ENCODE measurements at regions not wholly inside any gene's neighbourhood (a gene's known extent, or its start where the extent isn't known, plus 50 kb on each side); places are given as distances from the start of the nearest gene placed in this dataset.

DNA sequence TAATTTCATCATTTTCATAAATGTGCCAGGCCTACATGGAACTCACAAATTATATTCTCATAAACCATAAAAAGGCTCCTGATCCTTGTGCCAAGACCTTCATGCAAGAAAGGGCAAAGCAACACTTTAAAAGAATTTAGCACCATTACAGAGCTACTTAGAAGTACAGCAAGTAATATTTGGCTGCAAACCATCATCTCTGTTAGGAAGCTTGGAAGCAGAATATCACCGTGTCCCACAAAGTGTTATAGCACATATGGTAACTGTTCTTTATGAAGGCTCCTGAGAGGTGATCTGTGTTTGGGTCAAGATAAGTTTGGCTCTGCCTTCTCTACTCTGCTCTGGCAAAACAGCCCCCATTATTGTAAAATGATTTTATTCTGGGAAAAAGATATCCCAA is 59.7 kb upstream of the KCNJ3 start:
- WGBS, result 97% methylated on average over 1 of the region's 1 CpG

DNA sequence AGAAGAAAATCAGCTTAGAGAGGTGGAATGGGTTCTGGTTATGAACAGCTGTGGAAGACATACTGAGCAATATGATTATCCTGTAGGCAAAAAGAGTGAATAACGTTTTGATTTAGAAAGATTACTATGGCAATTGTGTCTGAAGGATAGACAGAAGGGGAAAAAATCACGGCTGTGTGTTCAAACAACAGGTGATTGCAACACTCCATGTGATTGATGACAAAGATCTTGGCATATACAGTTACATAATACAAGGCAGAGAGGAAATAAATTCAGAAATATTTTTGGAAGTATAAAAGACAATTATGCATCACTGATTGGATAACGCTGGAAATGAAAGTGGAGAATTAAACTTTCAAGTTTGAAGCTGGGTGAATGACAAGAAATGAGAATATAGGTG is 58.5 kb upstream of the KCNJ3 start:
- Histone ChIP-seq H3K9me3 (ENCODE audit: control insufficient read depth in 2 of 2, insufficient read depth in 1 of 2, low read length in 1 of 2) (no peaks in the 10 kb centered on the region), H3K36me3 (ENCODE audit: control insufficient read depth in 2 of 2, insufficient read depth in 2 of 2, low read length in 1 of 2) (no peaks in the 10 kb centered on the region), H3K27ac (ENCODE audit: low read depth in 1 of 2, low read length in 1 of 2) (no peak overlapping the region), H3K27me3 (ENCODE audit: control insufficient read depth in 2 of 2, insufficient read depth in 1 of 2, low read length in 1 of 2) (no peaks in the 10 kb centered on the region), H3K4me1 (ENCODE audit: control insufficient read depth in 2 of 2, insufficient read depth in 2 of 2, low read length in 2 of 2) (no peaks in the 10 kb centered on the region), H3K4me3 (ENCODE audit: low read length in 2 of 2) (no peak overlapping the region)
- 87% methylated on average over 3 of the region's 3 CpGs for WGBS
- DNase-seq (ENCODE audit: low read depth in 6 of 9, low spot score in 9 of 9), result no peak

More for the DNA sequence above, 59.7 kb upstream of the KCNJ3 start:
- Histone ChIP-seq H3K9me3 (ENCODE audit: control insufficient read depth in 2 of 2, insufficient read depth in 1 of 2, low read length in 1 of 2) (no peaks in the 10 kb centered on the region), H3K27ac (ENCODE audit: low read depth in 1 of 2, low read length in 1 of 2) (no peak overlapping the region), H3K4me3 (ENCODE audit: low read length in 2 of 2) (no peak overlapping the region), H3K27me3 (ENCODE audit: control insufficient read depth in 2 of 2, insufficient read depth in 1 of 2, low read length in 1 of 2) (no peaks in the 10 kb centered on the region), H3K36me3 (ENCODE audit: control insufficient read depth in 2 of 2, insufficient read depth in 2 of 2, low read length in 1 of 2) (no peaks in the 10 kb centered on the region), H3K4me1 (ENCODE audit: control insufficient read depth in 2 of 2, insufficient read depth in 2 of 2, low read length in 2 of 2) (no peaks in the 10 kb centered on the region)
- DNase-seq (ENCODE audit: low read depth in 6 of 9, low spot score in 9 of 9), result no peak
